Muscle of arm (tissue), 1 donor: ENCODE measurements at regions not wholly inside any gene's neighbourhood (a gene's known extent, or its start where the extent isn't known, plus 50 kb on each side); places are given as distances from the start of the nearest gene placed in this dataset.
"Not testable (repeated sequence)": the region's sequence is repeated elsewhere in the genome, so short reads cannot be mapped to it uniquely, and the experiment has no call there.

Experiments used
- DNase-seq: peaks from one replicate; pipeline ENCODE4 v3.0.0-alpha.2; 2013

- no peak for DNase-seq
These were observed 91.5 kb upstream of the MAP9 start for GRCh38 chr4:155468282-155468681.

DNA sequence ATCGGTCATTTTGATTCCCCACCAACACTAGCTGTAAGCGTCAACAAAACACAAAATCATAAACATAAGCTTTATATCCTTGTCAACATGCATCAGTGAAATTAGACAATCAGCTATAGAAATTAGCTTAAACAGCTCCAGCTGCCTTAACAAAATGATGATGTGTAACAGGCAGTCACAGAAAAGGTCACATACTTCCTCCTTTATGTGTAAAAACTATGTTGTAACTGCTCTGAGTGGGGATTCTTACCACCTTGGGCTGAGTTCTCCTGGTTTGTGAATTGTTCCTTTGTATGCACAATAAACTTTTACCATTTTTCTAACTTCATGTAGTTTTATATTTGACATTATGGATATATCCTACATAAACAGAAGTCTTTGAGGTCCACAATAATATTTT is 73.9 kb upstream of the MAP9 start:
- DNase-seq, result no peak

- no peak for DNase-seq
These were observed 68.5 kb upstream of the MAP9 start for GRCh38 chr4:155445306-155445705.

DNA sequence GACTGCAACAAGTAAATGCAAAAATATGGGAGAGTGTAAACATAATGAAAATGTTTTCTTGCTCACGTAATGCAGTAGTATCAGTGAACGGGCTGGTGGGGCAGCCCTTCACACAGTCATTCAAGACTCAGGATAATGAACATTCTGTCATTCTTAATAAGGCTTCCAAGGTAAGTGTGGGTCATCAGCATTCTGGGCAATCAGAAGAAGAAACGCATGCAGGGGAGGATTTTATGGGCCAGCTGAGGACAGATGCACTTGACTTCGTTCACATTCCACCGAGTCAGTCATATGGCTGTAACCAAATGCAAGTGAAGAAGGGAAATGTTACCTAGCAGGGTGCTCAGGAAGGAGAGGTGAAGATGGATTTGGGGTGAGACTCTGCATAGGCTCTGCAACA is 68.0 kb upstream of the MAP9 start:
- DNase-seq, result no peak

GRCh38 chr4:155442267-155443105 is 65.7 kb upstream of the MAP9 start:
- peak; percentile 83 for DNase-seq

DNA sequence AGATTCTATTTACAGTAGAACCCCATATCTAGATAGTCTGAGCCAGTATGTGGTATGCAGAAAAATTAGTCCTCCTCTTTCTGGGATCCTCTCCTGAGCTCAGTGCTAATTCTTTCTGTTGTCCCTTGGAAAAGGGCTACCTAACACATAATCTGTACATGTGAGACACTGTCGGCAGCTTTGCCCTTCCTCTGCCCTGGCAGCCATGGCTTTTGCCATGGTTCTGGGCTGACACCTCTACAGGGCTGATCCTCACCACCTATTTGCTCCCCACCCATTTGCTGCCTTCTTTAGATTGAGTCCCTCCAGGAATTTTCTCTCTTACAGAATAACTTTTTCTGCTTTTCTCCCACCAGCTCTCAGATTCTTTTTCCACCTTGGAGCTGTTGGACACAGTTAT is 64.7 kb upstream of the MAP9 start:
- DNase-seq, result no peak

DNA sequence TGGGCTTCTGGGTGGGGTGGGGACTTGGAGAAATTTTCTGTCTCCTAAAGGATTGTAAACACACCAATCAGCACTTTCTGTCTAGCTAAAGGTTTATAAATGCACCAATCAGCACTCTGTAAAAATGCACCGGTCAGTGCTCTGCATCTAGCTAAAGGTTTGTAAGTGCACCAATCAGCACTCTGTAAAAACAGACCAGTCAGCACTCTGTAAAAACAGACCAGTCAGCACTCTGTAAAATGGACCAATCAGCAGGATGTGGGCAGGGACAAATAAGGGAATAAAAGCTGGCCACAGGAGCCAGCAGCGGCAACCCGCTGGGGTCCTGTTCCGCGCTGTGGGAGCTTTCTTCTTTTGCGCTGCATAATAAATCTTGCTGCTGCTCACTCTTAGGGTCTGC is 63.0 kb upstream of the MAP9 start:
- not testable (repeated sequence) for DNase-seq

- no peak for DNase-seq
These were observed 58.1 kb upstream of the MAP9 start for GRCh38 chr4:155434904-155435303.

- peak; percentile 15 for DNase-seq
These were observed 57.6 kb upstream of the MAP9 start for GRCh38 chr4:155434366-155434765.

- DNase-seq, result no peak
These were observed 57.0 kb upstream of the MAP9 start for GRCh38 chr4:155433636-155434360.

- no peak for DNase-seq
These were observed 54.4 kb upstream of the MAP9 start for GRCh38 chr4:155430895-155431795.

DNA sequence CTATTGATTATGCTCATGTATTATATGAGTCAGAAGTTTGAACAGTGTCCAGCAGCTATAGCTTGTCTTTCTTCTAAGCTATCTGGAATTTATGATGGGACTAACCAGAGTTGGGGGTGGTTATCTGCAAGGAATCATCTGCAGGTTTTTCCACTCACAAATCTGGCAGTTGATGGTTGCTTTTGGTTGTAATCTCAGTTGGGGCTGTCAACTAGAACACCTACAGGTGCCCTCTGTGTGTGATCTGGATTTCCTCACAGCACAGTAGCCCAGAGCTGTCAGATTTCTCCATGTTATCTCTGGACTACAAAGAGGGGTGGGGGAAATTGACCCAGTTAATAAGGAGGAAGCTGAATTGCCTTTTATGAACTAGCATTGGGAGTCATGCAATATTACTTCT is 51.4 kb upstream of the MAP9 start:
- no peak for DNase-seq

- no peak for DNase-seq
These were observed 50.2 kb upstream of the MAP9 start for GRCh38 chr4:155426953-155427352.
